Tibial artery (tissue), 4 donors: ENCODE measurements at regions not wholly inside any gene's neighbourhood (a gene's known extent, or its start where the extent isn't known, plus 50 kb on each side); places are given as distances from the start of the nearest gene placed in this dataset.
"Not testable (repeated sequence)": the region's sequence is repeated elsewhere in the genome, so short reads cannot be mapped to it uniquely, and the experiment has no call there.

Experiments
- DNase-seq, 2 donors: peaks; one replicate each; pipeline ENCODE4 v3.0.0-alpha.2; 2019
- H3K27ac ChIP-seq, 2 donors: fragments of 200-600 bp; sonication (generic) in 1 of 2; 1 replicate in 1 of 2; 2 replicates in 1 of 2; pipeline ENCODE4 v1.5.1; 2018 to 2019; ENCODE audit warnings: mild to moderate bottlenecking in 1 of 2
- H3K27me3 ChIP-seq, 2 donors: fragments of 200-600 bp; sonication (generic) in 1 of 2; one replicate each; pipeline versions ENCODE4 v1.5.1 to v1.6.0; 2016 to 2019
- H3K36me3 ChIP-seq, 3 donors: fragments of 200-600 bp; sonication (generic) in 2 of 3; one replicate each; pipeline ENCODE4 v1.5.1; 2016 to 2019; ENCODE audit warnings: mild to moderate bottlenecking in 2 of 3
- H3K4me1 ChIP-seq, 4 donors: fragments of 200-600 bp; sonication (generic) in 2 of 4; 1 replicate in 3 of 4; 2 replicates in 1 of 4; pipeline ENCODE4 v1.5.1; 2016 to 2019
- H3K4me3 ChIP-seq, 2 donors: fragments of 200-600 bp; sonication (generic) in 1 of 2; 1 replicate in 1 of 2; 2 replicates in 1 of 2; pipeline ENCODE4 v1.5.1; 2018 to 2019; ENCODE audit warnings: mild to moderate bottlenecking in 2 of 2
- H3K9me3 ChIP-seq, 3 donors: fragments of 200-600 bp; sonication (generic) in 1 of 3; one replicate each; pipeline ENCODE4 v1.5.1; 2016 to 2019
- CTCF ChIP-seq, 2 experiments: fragments of 200-600 bp in 1 of 2; fragments of 450-650 bp in 1 of 2; IDR thresholded peaks; one replicate each; pipeline ENCODE4 v1.5.1; 2017 to 2019; ENCODE audit warnings: antibody characterized with exemption in 2 of 2, mild to moderate bottlenecking in 1 of 2, moderate library complexity in 1 of 2
- intact Hi-C: fragments of 100-400 bp; cut with DNase I; formaldehyde crosslinking; loops from one replicate; pipeline ENCODE4 v1.15.0; 2023; ENCODE audit warnings: low total_unique reads

GRCh38 chr9:28456861-28457260 lies 883.6 kb upstream of the C9orf72 start:
- no peak for DNase-seq
- Histone ChIP-seq H3K36me3 (no peaks in the 10 kb centered on the region), H3K4me1 (no peaks in the 10 kb centered on the region), H3K9me3 (no peaks in the 10 kb centered on the region), H3K4me3 (no peak overlapping the region), H3K27me3 (no peaks in the 10 kb centered on the region), H3K27ac (no peak overlapping the region)
- intact Hi-C loops: no loop called here
- TF ChIP-seq CTCF (IDR thresholded peaks at IDR 0.05): no peak

GRCh38 chr9:28464481-28465216 lies 891.4 kb upstream of the C9orf72 start:
- no peak for TF ChIP-seq CTCF (IDR thresholded peaks at IDR 0.05)
- H3K36me3 ChIP-seq: no peaks in the 10 kb centered on the region
- peaks cover 0 to 9% (median 0%) of the 10 kb centered on the region in 3 donors for H3K9me3 ChIP-seq
- H3K27me3 ChIP-seq: no peaks in the 10 kb centered on the region
- intact Hi-C loops: no loop called here
- H3K4me3 ChIP-seq: no peak overlapping the region
- H3K4me1 ChIP-seq: no peaks in the 10 kb centered on the region
- no peak for DNase-seq
- H3K27ac ChIP-seq: no peak overlapping the region

GRCh38 chr9:28471261-28471660 lies 898.0 kb upstream of the C9orf72 start:
- Histone ChIP-seq H3K4me1 (no peaks in the 10 kb centered on the region), H3K27me3 (no peaks in the 10 kb centered on the region), H3K36me3 (no peaks in the 10 kb centered on the region), H3K4me3 (no peak overlapping the region), H3K27ac (no peak overlapping the region), H3K9me3 (peaks cover 0 to 9% (median 0%) of the 10 kb centered on the region in 3 donors)
- intact Hi-C loops: no loop called here
- TF ChIP-seq CTCF (IDR thresholded peaks at IDR 0.05): no peak
- no peak for DNase-seq

- Histone ChIP-seq H3K27ac (no peak overlapping the region), H3K36me3 (no peaks in the 10 kb centered on the region), H3K9me3 (no peaks in the 10 kb centered on the region), H3K27me3 (no peaks in the 10 kb centered on the region), H3K4me3 (no peak overlapping the region), H3K4me1 (no peaks in the 10 kb centered on the region)
- TF ChIP-seq CTCF (IDR thresholded peaks at IDR 0.05): no peak
- intact Hi-C loops: no loop called here
- DNase-seq: no peak
Observed at GRCh38 chr9:28487561-28487960, 914.3 kb upstream of the C9orf72 start.

GRCh38 chr9:28491121-28491520 lies 917.8 kb upstream of the C9orf72 start:
- no peaks in the 10 kb centered on the region for H3K9me3 ChIP-seq
- H3K4me3 ChIP-seq: no peak overlapping the region
- intact Hi-C loops: no loop called here
- H3K27me3 ChIP-seq: no peaks in the 10 kb centered on the region
- no peak for DNase-seq
- H3K27ac ChIP-seq: no peak overlapping the region
- no peaks in the 10 kb centered on the region for H3K36me3 ChIP-seq
- H3K4me1 ChIP-seq: no peaks in the 10 kb centered on the region
- TF ChIP-seq CTCF (IDR thresholded peaks at IDR 0.05): no peak

- DNase-seq, H3K27me3 ChIP-seq, intact Hi-C loops, H3K4me1 ChIP-seq, H3K9me3 ChIP-seq, H3K27ac ChIP-seq, H3K4me3 ChIP-seq, H3K36me3 ChIP-seq: not testable (repeated sequence)
Observed at GRCh38 chr9:28498168-28498567, 924.9 kb upstream of the C9orf72 start.
